Naive thymus-derived CD8-positive, alpha-beta T cell (primary cell): ENCODE measurements at regions not wholly inside any gene's neighbourhood (a gene's known extent, or its start where the extent isn't known, plus 50 kb on each side); places are given as distances from the start of the nearest gene placed in this dataset.

Experiments used
- ATAC-seq, 2 donors: fragments of 150-1000 bp; cut with Tn5 transposase in 1 of 2; sonication (Bioruptor Pico), chemical (Tn5 transposase) in 1 of 2; 1 replicate in 1 of 2; 2 replicates in 1 of 2; pipeline ENCODE4 v1.10.0; 2021; ENCODE audit warnings: mild to moderate bottlenecking in 2 of 2, moderate library complexity in 2 of 2
- POLR2A ChIA-PET: fragments of 350-600 bp; sonication (Branson Sonifier 250); formaldehyde crosslinking; loops from one replicate; lab custom pipeline; 2021; ENCODE audit warnings: antibody characterized with exemption; lab: Charles Lee
- DNase-seq, 10 donors: peaks; one replicate each; pipeline versions ENCODE4 v3.0.0 to v3.0.0-alpha.2; 2020 to 2022
- H3K27ac Mint-ChIP-seq, 10 donors: one replicate each; pipeline ENCODE4 v1.8.0; 2020 to 2022; ENCODE audit warnings: mild to moderate bottlenecking in 10 of 10, mixed read lengths in 10 of 10, moderate library complexity in 4 of 10, inconsistent platforms in 1 of 10
- H3K27me3 Mint-ChIP-seq, 5 donors: one replicate each; pipeline ENCODE4 v1.8.0; 2021 to 2022; ENCODE audit warnings: mixed read lengths in 5 of 5
- H3K36me3 Mint-ChIP-seq, 3 donors: one replicate each; pipeline ENCODE4 v1.8.0; 2020 to 2022; ENCODE audit warnings: mixed read lengths in 3 of 3, mild to moderate bottlenecking in 2 of 3, inconsistent platforms in 1 of 3
- H3K4me1 Mint-ChIP-seq, 4 donors: one replicate each; pipeline ENCODE4 v1.8.0; 2021 to 2022; ENCODE audit warnings: mixed read lengths in 4 of 4
- H3K4me3 Mint-ChIP-seq, 10 donors: one replicate each; pipeline ENCODE4 v1.8.0; 2020 to 2022; ENCODE audit warnings: mild to moderate bottlenecking in 10 of 10, mixed read lengths in 10 of 10, moderate library complexity in 6 of 10, inconsistent platforms in 1 of 10
- H3K9me3 Mint-ChIP-seq, 9 donors: one replicate each; pipeline ENCODE4 v1.8.0; 2020 to 2022; ENCODE audit warnings: mixed read lengths in 9 of 9, mild to moderate bottlenecking in 3 of 9, inconsistent platforms in 1 of 9, moderate library complexity in 1 of 9

- no peaks in the 10 kb centered on the region for H3K36me3 Mint-ChIP-seq
- H3K27me3 Mint-ChIP-seq = peaks cover 13 to 50% (median 25%) of the 10 kb centered on the region in 5 donors
- no peaks in the 10 kb centered on the region for H3K4me1 Mint-ChIP-seq
- POLR2A ChIA-PET = no interaction called here
- H3K9me3 Mint-ChIP-seq = peaks cover 0 to 11% (median 0%) of the 10 kb centered on the region in 9 donors
- DNase-seq (no peak), ATAC-seq (no peak)
- no peak overlapping the region for H3K4me3 Mint-ChIP-seq
- no peak overlapping the region for H3K27ac Mint-ChIP-seq
Measured at GRCh38 chr17:10927712-10928111, 89.8 kb upstream of the PIRT start.

- DNase-seq (no peak), ATAC-seq (no peak)
- Mint-ChIP-seq H3K27ac (no peak overlapping the region), H3K27me3 (peaks cover 8 to 27% (median 11%) of the 10 kb centered on the region in 5 donors), H3K4me3 (no peak overlapping the region), H3K9me3 (peaks cover 0 to 11% (median 0%) of the 10 kb centered on the region in 9 donors), H3K4me1 (no peaks in the 10 kb centered on the region), H3K36me3 (no peaks in the 10 kb centered on the region)
- POLR2A ChIA-PET = no interaction called here
Measured at GRCh38 chr17:10920558-10921108, 82.7 kb upstream of the PIRT start.

GRCh38 chr17:10907370-10907769 is 69.5 kb upstream of the PIRT start:
- Mint-ChIP-seq H3K36me3 (peaks cover 0 to 6% (median 0%) of the 10 kb centered on the region in 3 donors), H3K4me1 (no peaks in the 10 kb centered on the region), H3K27me3 (peaks cover 9 to 31% (median 9%) of the 10 kb centered on the region in 5 donors), H3K27ac (no peak overlapping the region), H3K9me3 (peaks cover 0 to 15% (median 5%) of the 10 kb centered on the region in 9 donors), H3K4me3 (no peak overlapping the region)
- no peak for DNase-seq
- ATAC-seq = no peak
- POLR2A ChIA-PET = no interaction called here

- ATAC-seq (no peak), DNase-seq (no peak)
- Mint-ChIP-seq H3K4me3 (no peak overlapping the region), H3K4me1 (no peaks in the 10 kb centered on the region), H3K36me3 (no peaks in the 10 kb centered on the region), H3K27ac (no peak overlapping the region), H3K9me3 (peaks cover 0 to 7% (median 0%) of the 10 kb centered on the region in 9 donors), H3K27me3 (peaks cover 0 to 5% (median 2%) of the 10 kb centered on the region in 5 donors)
- POLR2A ChIA-PET = no interaction called here
Measured at GRCh38 chr17:10899281-10899680, 61.4 kb upstream of the PIRT start.

- H3K4me3 Mint-ChIP-seq = no peak overlapping the region
- POLR2A ChIA-PET = no interaction called here
Measured at GRCh38 chr17:10894220-10894619, 56.3 kb upstream of the PIRT start.

GRCh38 chr17:10888858-10889257 is 51.0 kb upstream of the PIRT start:
- ATAC-seq = no peak
- peaks cover 0 to 4% (median 0%) of the 10 kb centered on the region in 9 donors for H3K9me3 Mint-ChIP-seq

More at GRCh38 chr17:10894220-10894619, 56.3 kb upstream of the PIRT start:
- H3K27ac Mint-ChIP-seq = no peak overlapping the region
- peaks cover 0 to 4% (median 0%) of the 10 kb centered on the region in 9 donors for H3K9me3 Mint-ChIP-seq
- H3K27me3 Mint-ChIP-seq = peaks cover 7 to 24% (median 12%) of the 10 kb centered on the region in 5 donors
- DNase-seq (no peak), ATAC-seq (no peak)
- no peaks in the 10 kb centered on the region for H3K4me1 Mint-ChIP-seq
- peaks cover 0 to 5% (median 0%) of the 10 kb centered on the region in 3 donors for H3K36me3 Mint-ChIP-seq

More at GRCh38 chr17:10888858-10889257, 51.0 kb upstream of the PIRT start:
- Mint-ChIP-seq H3K27ac (no peak overlapping the region), H3K4me1 (no peaks in the 10 kb centered on the region), H3K36me3 (peaks cover 0 to 5% (median 0%) of the 10 kb centered on the region in 3 donors), H3K27me3 (peaks cover 11 to 24% (median 16%) of the 10 kb centered on the region in 5 donors), H3K4me3 (no peak overlapping the region)
- no peak for DNase-seq
- POLR2A ChIA-PET = no interaction called here
